ENCODE measurements at regions not wholly inside any gene's neighbourhood (a gene's known extent, or its start where the extent isn't known, plus 50 kb on each side); places are given as distances from the start of the nearest gene placed in this dataset.

- no peak for TF ChIP-seq EZH2 (IDR thresholded peaks at IDR 0.05; ENCODE audit: insufficient read depth, low read length)
- TF ChIP-seq, protein P1, sequence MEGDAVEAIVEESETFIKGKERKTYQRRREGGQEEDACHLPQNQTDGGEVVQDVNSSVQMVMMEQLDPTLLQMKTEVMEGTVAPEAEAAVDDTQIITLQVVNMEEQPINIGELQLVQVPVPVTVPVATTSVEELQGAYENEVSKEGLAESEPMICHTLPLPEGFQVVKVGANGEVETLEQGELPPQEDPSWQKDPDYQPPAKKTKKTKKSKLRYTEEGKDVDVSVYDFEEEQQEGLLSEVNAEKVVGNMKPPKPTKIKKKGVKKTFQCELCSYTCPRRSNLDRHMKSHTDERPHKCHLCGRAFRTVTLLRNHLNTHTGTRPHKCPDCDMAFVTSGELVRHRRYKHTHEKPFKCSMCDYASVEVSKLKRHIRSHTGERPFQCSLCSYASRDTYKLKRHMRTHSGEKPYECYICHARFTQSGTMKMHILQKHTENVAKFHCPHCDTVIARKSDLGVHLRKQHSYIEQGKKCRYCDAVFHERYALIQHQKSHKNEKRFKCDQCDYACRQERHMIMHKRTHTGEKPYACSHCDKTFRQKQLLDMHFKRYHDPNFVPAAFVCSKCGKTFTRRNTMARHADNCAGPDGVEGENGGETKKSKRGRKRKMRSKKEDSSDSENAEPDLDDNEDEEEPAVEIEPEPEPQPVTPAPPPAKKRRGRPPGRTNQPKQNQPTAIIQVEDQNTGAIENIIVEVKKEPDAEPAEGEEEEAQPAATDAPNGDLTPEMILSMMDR (IDR thresholded peaks at IDR 0.05; ENCODE audit: insufficient read depth, low read depth, low read length), result no peak
Measured at GRCh38 chr12:124152731-124153130, 142.2 kb upstream of the RFLNA start.
